OCI-LY3 (cell line): ENCODE measurements at regions not wholly inside any gene's neighbourhood (a gene's known extent, or its start where the extent isn't known, plus 50 kb on each side); places are given as distances from the start of the nearest gene placed in this dataset.

ENCODE experiments used
- H2AFZ ChIP-seq: fragments of 200-600, 300-600 bp; shearing (Covaris generic); 2 replicates; pipeline ENCODE4 v1.6.0; 2014; ENCODE audit warnings: antibody characterized with exemption, low read depth, low read length
- H3K27ac ChIP-seq: fragments of 200-600, 300-600 bp; sonication (generic); 2 replicates; pipeline ENCODE4 v1.5.1; 2014; ENCODE audit warnings: mild to moderate bottlenecking, low read length, moderate library complexity, mixed read lengths
- H3K27me3 ChIP-seq: fragments of 200-600, 300-600 bp; sonication (generic); 2 replicates; pipeline ENCODE4 v1.6.1; 2014; ENCODE audit warnings: low read depth, low read length, mixed read lengths
- H3K36me3 ChIP-seq: fragments of 200-600, 300-600 bp; sonication (generic); replicated peaks from 2 replicates; pipeline ENCODE3; 2014; ENCODE audit warnings: low read depth, low read length, mixed read lengths
- H3K4me1 ChIP-seq: fragments of 300-600, 200-600 bp; sonication (generic); 2 replicates; pipeline ENCODE4 v1.6.1; 2014; ENCODE audit warnings: low read length, mixed read lengths
- H3K4me2 ChIP-seq: fragments of 200-600, 300-600 bp; sonication (generic); 2 replicates; pipeline ENCODE4 v1.6.1; 2014; ENCODE audit warnings: low read length, mixed read lengths
- H3K4me3 ChIP-seq: fragments of 300-600, 200-600 bp; sonication (generic); 2 replicates; pipeline ENCODE4 v1.5.1; 2014; ENCODE audit warnings: antibody characterized with exemption, mild to moderate bottlenecking, low read length, moderate library complexity
- H3K79me2 ChIP-seq: fragments of 300-600, 200-600 bp; shearing (Covaris generic); 2 replicates; pipeline ENCODE4 v1.6.1; 2014; ENCODE audit warnings: mild to moderate bottlenecking, low read length, mixed read lengths
- H3K9ac ChIP-seq: fragments of 300-600, 200-600 bp; shearing (Covaris generic); 2 replicates; pipeline ENCODE4 v1.6.0; 2014; ENCODE audit warnings: mild to moderate bottlenecking, low read length, moderate library complexity
- H3K9me3 ChIP-seq: fragments of 200-600, 300-600 bp; shearing (Covaris generic); 2 replicates; pipeline ENCODE4 v1.6.1; 2014; ENCODE audit warnings: low read length, mixed read lengths; ENCODE audit not compliant: insufficient read depth
- H4K20me1 ChIP-seq: fragments of 200-600, 300-600 bp; sonication (generic); 2 replicates; pipeline ENCODE4 v1.6.1; 2016; ENCODE audit warnings: low read length, mixed read lengths; ENCODE audit not compliant: insufficient read depth
- EZH2phosphoT487 ChIP-seq: fragments of 200-600 bp; shearing (Covaris generic); IDR thresholded peaks from 2 replicates; pipeline ENCODE4 v1.6.1; 2018; ENCODE audit warnings: antibody characterized with exemption, mixed run types, low read depth
- TF ChIP-seq, protein P1 (sequence below): fragments of 200-600, 300-600 bp; sonication (generic); IDR thresholded peaks from 2 replicates; pipeline ENCODE4 v1.5.1; 2014; ENCODE audit warnings: antibody characterized with exemption, low read length, low read depth

DNA sequence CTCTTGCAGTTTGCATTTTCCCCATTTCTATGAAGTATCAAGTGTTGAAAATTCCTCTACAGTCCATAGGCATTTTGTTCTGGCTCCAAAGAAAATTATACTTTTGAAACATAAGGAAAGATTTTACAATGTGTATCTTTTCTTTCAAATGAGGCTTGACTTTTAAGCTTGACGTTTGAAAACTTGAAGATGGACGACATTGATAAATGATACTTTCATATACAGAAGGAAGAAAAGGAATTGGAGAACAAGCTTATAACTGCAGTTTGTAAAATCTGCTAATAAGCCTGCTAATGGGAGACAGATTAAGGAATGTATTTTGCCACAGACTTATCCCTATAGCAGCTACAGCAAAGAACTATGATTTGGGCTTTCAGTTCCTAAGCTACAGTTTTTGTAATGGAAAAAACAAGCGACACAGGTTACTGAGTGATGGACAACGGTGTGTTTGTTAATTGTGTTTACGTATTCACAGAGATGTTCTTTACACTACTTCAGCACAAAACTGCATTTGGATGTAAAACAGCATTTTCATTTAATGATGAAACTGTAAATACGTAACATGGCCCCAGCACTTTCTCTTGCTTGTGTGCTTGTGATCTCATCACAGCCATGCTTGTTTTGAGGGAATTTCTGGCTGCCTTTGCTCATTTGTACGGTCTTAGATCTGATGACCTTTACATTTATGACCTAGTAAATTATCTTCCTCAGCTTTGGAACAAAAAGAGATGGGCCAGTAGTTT, 83.2 kb upstream of the FAT1 start:
- H3K27ac ChIP-seq: no peak overlapping the region
- TF ChIP-seq, protein P1, sequence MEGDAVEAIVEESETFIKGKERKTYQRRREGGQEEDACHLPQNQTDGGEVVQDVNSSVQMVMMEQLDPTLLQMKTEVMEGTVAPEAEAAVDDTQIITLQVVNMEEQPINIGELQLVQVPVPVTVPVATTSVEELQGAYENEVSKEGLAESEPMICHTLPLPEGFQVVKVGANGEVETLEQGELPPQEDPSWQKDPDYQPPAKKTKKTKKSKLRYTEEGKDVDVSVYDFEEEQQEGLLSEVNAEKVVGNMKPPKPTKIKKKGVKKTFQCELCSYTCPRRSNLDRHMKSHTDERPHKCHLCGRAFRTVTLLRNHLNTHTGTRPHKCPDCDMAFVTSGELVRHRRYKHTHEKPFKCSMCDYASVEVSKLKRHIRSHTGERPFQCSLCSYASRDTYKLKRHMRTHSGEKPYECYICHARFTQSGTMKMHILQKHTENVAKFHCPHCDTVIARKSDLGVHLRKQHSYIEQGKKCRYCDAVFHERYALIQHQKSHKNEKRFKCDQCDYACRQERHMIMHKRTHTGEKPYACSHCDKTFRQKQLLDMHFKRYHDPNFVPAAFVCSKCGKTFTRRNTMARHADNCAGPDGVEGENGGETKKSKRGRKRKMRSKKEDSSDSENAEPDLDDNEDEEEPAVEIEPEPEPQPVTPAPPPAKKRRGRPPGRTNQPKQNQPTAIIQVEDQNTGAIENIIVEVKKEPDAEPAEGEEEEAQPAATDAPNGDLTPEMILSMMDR: no peak
- TF ChIP-seq EZH2phosphoT487: no peak

DNA sequence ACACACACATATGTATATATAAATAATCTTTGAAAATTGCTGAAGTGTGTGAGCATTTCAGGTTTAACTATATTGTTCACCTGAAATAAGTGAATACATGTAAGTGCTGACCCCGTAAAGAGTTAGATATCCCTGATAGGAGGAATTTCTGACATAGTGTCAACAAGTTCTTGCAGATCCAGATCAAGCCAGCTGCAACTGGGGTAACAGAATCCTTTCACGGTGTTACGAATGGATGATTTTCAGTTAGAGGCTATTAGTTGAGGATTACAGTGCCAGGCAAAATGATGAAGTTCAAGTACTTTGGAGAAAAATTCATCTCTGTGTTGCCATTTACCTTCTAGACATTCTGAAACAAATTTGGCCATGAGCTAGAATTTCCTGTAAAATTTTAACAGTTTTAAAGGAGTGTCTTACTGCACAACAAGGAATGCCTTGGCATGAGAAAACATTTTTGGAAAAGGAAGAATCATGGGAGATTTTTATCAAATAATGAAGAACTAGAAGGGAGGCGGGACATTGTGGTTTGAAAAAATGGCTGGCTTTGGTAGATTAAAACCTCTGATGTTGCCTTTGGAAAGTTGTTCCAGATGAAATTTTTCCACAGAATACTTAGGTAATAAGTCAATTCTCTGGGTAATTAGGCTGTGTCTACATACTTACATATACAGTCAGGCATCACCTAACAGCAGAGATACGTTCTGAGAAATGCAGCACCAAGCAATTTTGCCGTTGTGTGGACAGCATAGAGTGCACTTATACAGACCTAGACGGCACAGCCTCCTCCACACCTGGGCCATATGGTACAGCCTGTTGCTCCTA, 84.4 kb upstream of the FAT1 start:
- Histone ChIP-seq H3K27me3 (no peaks in the 10 kb centered on the region), H3K36me3 (no peaks in the 10 kb centered on the region), H4K20me1 (no peaks in the 10 kb centered on the region), H3K9me3 (no peaks in the 10 kb centered on the region), H3K9ac (no peak overlapping the region), H3K27ac (no peak overlapping the region), H3K4me2 (no peak overlapping the region), H3K79me2 (no peaks in the 10 kb centered on the region), H3K4me1 (no peaks in the 10 kb centered on the region), H2AFZ (no peak overlapping the region), H3K4me3 (no peak overlapping the region)
- TF ChIP-seq, protein P1: no peak
- TF ChIP-seq EZH2phosphoT487: no peak

More for the DNA sequence above, 83.2 kb upstream of the FAT1 start:
- Histone ChIP-seq H3K79me2 (no peaks in the 10 kb centered on the region), H3K9ac (no peak overlapping the region), H3K4me3 (no peak overlapping the region), H3K27me3 (no peaks in the 10 kb centered on the region), H4K20me1 (no peaks in the 10 kb centered on the region), H3K4me1 (no peaks in the 10 kb centered on the region), H3K9me3 (no peaks in the 10 kb centered on the region), H2AFZ (no peak overlapping the region), H3K4me2 (no peak overlapping the region), H3K36me3 (no peaks in the 10 kb centered on the region)

DNA sequence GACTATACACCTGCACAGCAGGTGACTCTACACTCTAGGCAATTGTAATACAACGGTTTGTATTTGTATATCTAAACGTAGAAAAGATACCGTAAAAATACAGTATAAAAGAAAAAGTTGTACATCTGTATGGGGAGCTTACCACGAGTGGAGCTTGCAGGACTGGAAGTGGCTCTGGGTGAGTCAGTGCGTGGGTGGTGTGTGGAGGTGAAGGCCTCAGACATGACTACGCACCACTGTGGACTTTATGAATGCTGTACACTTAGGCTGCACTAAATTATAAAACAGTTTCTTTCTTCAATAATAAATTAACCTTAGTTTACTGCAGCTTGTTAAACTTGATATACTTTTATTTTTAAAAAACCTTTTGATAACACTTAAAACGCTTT, 85.0 kb upstream of the FAT1 start:
- no peaks in the 10 kb centered on the region for H3K27me3 ChIP-seq
- H3K4me1 ChIP-seq: no peaks in the 10 kb centered on the region
- H3K9me3 ChIP-seq: no peaks in the 10 kb centered on the region
- H3K27ac ChIP-seq: no peak overlapping the region
- no peaks in the 10 kb centered on the region for H3K36me3 ChIP-seq
- no peaks in the 10 kb centered on the region for H4K20me1 ChIP-seq
- no peak overlapping the region for H3K9ac ChIP-seq
- no peak overlapping the region for H2AFZ ChIP-seq
- TF ChIP-seq, protein P1: no peak
- TF ChIP-seq EZH2phosphoT487: no peak
- no peak overlapping the region for H3K4me2 ChIP-seq
- no peak overlapping the region for H3K4me3 ChIP-seq
- no peaks in the 10 kb centered on the region for H3K79me2 ChIP-seq

DNA sequence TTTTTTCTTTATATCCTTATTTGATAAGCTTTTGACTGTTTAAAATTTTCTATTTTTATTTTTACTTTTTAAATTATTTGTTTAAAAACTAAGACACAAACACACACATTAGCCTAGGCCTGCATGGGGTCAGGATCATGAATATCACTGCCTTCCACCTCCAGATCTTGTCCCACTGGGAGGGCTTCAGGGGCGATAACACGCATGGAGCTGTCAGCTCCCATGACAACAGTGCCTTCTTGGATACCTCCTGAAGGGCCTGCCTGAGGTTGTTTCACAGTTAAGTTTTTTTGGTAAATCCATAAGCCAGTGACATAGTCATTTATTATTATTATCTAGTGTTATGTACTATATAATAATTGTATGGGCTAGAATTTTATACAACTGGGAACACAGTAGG, 85.4 kb upstream of the FAT1 start:
- H3K27ac ChIP-seq: no peak overlapping the region
- H3K4me1 ChIP-seq: no peaks in the 10 kb centered on the region
- H3K4me2 ChIP-seq: no peak overlapping the region
- H3K27me3 ChIP-seq: no peaks in the 10 kb centered on the region
- no peaks in the 10 kb centered on the region for H3K36me3 ChIP-seq
- no peaks in the 10 kb centered on the region for H4K20me1 ChIP-seq
- H2AFZ ChIP-seq: no peak overlapping the region
- no peaks in the 10 kb centered on the region for H3K79me2 ChIP-seq
- no peak for TF ChIP-seq EZH2phosphoT487
- no peaks in the 10 kb centered on the region for H3K9me3 ChIP-seq
- no peak overlapping the region for H3K9ac ChIP-seq
- H3K4me3 ChIP-seq: no peak overlapping the region
